GM20000 (cell line): ENCODE measurements at regions not wholly inside any gene's neighbourhood (a gene's known extent, or its start where the extent isn't known, plus 50 kb on each side); places are given as distances from the start of the nearest gene placed in this dataset.

ENCODE experiments used
- DNase-seq: peaks from one replicate; pipeline ENCODE4 v3.0.0; 2012; ENCODE audit warnings: low spot score
- TF ChIP-seq, protein P1 (sequence below): IDR thresholded peaks from 2 replicates; pipeline ENCODE4 v1.5.1; 2012; ENCODE audit warnings: mild to moderate bottlenecking, control low read depth; ENCODE audit errors: extremely low read depth, missing control alignments

DNA sequence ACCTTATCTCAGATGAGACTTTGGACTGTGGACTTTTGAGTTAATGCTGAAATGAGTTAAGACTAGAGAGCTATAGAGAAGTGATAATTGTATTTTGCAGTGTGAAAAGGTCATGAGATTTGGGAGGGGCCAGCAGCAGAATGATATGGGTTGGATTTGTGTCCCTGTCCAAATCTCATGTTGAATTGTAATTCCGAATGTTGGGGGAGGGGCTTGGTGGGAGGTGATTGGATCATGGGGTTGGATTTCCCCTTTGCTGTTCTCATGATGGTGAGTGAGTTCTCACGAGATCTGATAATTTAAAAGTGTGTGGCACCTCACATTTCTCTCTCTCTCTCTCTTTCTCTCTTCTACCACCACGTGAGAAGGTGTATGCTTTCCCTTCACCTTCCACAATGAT lies 777.8 kb upstream of the LUZP2 start:
- TF ChIP-seq, protein P1, sequence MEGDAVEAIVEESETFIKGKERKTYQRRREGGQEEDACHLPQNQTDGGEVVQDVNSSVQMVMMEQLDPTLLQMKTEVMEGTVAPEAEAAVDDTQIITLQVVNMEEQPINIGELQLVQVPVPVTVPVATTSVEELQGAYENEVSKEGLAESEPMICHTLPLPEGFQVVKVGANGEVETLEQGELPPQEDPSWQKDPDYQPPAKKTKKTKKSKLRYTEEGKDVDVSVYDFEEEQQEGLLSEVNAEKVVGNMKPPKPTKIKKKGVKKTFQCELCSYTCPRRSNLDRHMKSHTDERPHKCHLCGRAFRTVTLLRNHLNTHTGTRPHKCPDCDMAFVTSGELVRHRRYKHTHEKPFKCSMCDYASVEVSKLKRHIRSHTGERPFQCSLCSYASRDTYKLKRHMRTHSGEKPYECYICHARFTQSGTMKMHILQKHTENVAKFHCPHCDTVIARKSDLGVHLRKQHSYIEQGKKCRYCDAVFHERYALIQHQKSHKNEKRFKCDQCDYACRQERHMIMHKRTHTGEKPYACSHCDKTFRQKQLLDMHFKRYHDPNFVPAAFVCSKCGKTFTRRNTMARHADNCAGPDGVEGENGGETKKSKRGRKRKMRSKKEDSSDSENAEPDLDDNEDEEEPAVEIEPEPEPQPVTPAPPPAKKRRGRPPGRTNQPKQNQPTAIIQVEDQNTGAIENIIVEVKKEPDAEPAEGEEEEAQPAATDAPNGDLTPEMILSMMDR, result no peak

DNA sequence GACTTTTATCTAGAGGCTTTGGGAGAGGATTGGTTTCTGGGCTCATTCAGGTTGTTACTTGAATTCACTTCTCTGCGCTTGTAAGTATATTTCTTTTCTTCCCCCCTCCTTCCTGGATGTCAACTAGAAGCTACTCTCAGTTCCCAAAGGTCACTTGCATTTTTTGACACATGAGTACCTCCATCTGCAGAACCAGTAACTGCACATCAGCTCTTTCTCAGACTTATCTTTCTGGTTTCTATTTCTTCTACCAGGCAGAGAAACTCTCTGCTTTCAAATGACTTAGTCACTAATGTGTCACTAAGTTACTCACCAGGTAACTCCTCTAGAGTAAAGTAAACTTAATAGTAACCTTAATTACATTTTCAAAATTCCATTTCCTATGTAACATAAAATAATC lies 773.0 kb upstream of the LUZP2 start:
- no peak for DNase-seq
- TF ChIP-seq, protein P1, result no peak

More for the DNA sequence above, 777.8 kb upstream of the LUZP2 start:
- DNase-seq, result no peak

DNA sequence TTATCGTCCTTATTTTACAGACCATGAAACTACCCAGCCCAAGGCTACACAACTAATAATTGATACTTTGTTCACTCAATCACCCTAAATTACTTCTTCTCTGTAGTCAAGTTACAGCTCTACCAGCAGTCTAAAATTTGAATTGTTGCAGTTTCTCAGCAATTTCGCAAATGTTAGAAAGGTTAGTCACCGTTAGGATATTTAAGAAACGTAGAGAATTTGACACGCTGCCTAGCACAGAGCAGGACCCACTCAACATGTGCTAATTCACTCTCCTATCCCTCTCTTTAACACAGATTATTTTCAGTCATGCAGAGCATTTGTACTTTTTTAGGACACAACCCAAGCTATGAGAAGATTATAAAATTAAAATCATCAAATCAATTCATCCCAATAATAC lies 771.1 kb upstream of the LUZP2 start:
- TF ChIP-seq, protein P1, result no peak
- no peak for DNase-seq

DNA sequence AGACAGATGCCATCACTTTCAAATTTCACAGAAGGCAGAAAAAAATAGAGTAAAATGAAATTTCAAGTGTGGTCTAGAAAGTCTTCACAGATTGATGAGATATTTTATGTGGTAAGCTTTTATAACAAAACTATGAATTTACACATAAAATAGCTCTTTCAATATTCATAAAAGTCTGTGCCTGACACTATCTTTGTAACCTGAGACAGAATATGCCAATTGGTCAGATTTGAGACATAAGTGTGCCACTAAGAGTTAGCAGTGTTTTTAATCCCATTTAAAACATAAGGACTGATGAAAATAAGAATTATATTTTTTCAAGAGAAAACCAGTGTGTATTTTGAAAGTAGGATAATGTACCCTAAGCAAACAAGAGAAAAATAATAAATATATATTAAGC lies 769.5 kb upstream of the LUZP2 start:
- no peak for DNase-seq
- TF ChIP-seq, protein P1, result no peak

DNA sequence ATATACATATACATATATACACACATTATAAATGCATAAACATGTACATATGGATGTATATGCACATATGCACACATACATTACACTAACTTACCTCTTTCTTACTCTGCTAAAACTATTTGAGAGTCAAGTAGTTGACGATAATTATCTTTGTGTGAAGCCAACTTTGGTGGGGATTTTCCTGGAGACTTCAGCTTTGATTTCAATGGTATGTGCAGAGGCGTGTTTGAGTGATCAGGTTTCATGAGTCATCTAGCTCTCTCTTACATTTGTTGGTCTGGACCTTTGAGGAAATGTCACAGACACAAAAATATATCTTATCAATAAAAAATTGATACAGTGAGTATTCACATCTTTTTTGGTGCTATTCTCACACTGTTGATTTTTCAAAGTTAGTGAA lies 769.1 kb upstream of the LUZP2 start:
- no peak for DNase-seq
- TF ChIP-seq, protein P1, result no peak

DNA sequence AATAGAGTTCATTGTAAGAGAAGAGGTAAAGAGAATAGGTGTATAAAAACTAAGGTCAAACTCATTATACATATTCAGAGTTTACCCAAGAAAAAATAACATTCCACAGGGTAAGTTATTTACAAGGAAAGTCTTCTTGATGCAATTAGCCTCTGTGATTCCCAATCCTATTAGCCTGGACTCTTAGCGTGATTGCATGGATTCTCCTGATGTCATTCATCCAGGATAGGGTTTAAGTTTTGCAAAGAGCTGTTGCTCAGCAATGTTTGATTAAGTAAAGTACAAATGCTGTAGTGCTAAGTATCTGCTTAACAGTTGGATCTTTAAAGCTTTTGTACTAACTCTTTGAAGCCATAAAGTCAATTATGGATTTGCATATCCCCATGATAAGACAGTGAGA lies 767.8 kb upstream of the LUZP2 start:
- TF ChIP-seq, protein P1, result no peak

DNA sequence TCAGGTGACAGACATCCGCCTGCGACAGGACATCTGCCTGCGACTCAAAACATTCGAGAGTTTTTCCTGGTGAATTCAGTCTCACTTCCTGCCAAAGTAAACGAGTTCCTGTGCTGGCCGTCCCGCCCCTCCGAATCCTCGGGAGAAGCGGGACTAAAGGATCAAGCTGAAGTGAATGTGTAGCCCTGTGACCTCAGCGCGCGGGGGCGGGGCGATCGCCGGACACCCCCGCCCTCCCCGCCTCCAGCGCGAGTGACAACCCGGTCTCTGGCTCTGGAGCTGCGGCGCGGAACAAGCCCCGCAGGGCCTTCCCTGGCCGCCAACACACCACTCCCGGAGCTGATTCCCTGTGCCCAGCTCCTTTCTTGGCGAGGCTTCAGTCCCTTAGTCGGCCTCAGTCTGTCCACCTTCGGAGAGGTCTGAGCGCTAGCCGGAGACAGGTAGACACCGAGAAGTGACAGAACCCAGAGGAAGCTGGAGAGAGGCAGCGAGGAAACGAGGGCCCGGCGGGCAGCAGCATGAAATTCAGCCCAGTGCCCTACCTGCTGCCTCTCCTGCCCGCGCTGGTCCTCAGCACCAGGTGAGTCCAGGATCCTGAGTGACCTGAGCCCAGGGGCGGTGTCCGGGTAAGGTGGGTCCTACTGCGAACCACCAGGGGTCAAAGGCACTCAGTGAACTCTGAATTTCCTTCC lies 766.4 kb upstream of the LUZP2 start:
- DNase-seq, result no peak
- TF ChIP-seq, protein P1, result no peak

More for the DNA sequence above, 767.8 kb upstream of the LUZP2 start:
- no peak for DNase-seq
